ENCODE measurements at regions not wholly inside any gene's neighbourhood (a gene's known extent, or its start where the extent isn't known, plus 50 kb on each side); places are given as distances from the start of the nearest gene placed in this dataset.

- intact Hi-C loops (cut with DNase I): no loop called here
- DNase-seq (ENCODE audit: low spot score): no peak
Measured at GRCh38 chr6:48184648-48185047, 73.7 kb upstream of the PTCHD4 start.

- no peak for DNase-seq (ENCODE audit: low spot score)
- intact Hi-C loops (cut with DNase I): no loop called here
Measured at GRCh38 chr6:48183811-48184605, 73.0 kb upstream of the PTCHD4 start.

- intact Hi-C loops (cut with DNase I): no loop called here
- no peak for DNase-seq (ENCODE audit: low spot score)
Measured at GRCh38 chr6:48183178-48183577, 72.2 kb upstream of the PTCHD4 start.

GRCh38 chr6:48178700-48179099 is 67.7 kb upstream of the PTCHD4 start:
- intact Hi-C loops (cut with DNase I): no loop called here
- DNase-seq (ENCODE audit: low spot score): no peak

GRCh38 chr6:48177786-48178185 is 66.8 kb upstream of the PTCHD4 start:
- no peak for DNase-seq (ENCODE audit: low spot score)
- intact Hi-C loops (cut with DNase I): no loop called here

GRCh38 chr6:48176645-48177308 is 65.8 kb upstream of the PTCHD4 start:
- no peak for DNase-seq (ENCODE audit: low spot score)
- intact Hi-C loops (cut with DNase I): no loop called here

- intact Hi-C loops (cut with DNase I): no loop called here
- no peak for DNase-seq (ENCODE audit: low spot score)
Measured at GRCh38 chr6:48169635-48170034, 58.6 kb upstream of the PTCHD4 start.
